CD1c-positive myeloid dendritic cell (primary cell): ENCODE measurements at regions not wholly inside any gene's neighbourhood (a gene's known extent, or its start where the extent isn't known, plus 50 kb on each side); places are given as distances from the start of the nearest gene placed in this dataset.

ENCODE experiments used
- DNase-seq: peaks from one replicate; pipeline ENCODE4 v3.0.0-alpha.2; 2016; ENCODE audit errors: extremely low spot score

DNA sequence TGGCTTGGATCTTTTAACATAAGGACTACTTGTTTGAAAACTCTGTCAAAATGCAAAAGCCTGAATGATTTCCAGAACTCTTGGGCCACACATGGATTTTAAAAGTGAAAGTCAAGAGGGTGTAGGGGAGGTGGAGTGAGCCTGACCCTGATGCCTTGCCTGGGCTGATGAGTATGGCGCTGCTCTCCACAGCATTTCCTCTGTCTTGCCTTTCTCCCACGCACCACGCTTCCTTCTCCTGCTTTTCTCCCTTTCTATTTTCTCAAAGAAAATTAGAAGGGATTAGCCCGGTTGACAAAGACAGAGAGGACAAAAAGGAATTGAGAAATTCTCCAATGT lies 207.0 kb upstream of the CCDC68 start:
- DNase-seq: no peak

DNA sequence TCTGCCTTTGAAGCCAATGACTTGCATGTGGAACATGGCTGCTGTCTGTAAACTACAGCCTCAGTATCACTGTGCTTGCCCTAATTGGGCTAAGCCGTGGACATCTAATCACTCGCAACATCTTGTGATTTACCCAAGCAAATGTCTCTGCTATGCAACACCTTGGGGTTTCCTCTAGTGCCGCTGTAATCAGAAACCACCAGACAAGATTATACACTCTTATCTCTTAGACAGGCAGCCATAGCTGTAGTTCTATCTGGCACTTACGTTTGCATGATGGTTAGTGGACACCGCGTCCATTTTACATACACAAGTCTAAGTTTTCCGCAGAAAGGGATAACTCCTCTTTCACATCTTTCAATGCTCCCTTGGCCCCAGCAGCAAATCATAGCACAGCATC lies 204.3 kb upstream of the CCDC68 start:
- no peak for DNase-seq

DNA sequence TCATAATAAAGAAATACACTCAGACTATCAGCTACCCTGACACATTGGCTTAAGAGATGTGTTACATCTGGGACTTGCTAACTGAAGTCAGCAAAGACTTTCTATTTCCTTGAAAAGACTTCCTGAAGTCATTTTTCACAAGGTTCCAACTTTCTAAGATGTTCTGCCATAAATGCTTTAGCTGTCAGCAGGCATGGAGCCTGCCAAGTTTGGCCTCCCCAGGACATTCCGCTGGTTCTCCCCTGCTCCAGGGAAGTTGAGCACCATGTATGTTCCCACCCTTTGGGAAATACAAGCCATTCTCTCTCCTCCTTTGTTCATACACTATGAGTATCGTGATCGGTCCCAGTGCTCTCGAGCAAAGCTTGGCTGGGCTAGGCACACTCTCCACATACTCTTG lies 202.7 kb upstream of the CCDC68 start:
- no peak for DNase-seq

DNA sequence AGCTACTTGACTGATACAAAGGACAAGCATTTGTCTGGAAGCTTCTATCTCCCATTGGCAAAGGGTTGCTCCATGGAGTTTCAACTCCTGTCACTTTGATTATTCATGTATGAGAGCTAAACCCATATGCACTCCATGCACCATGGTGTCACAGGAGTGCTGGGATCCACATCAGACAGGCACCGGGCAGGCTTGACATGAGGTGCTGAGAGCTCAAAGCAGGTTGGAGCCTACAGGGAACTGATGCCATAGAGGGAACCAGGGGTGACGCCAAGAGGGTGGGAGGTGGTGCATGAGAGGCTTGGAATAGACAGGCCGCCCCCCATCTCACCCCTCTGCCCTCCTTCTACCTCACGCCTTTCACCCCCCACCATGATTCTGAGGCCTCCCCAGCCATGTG lies 199.8 kb upstream of the CCDC68 start:
- no peak for DNase-seq

DNA sequence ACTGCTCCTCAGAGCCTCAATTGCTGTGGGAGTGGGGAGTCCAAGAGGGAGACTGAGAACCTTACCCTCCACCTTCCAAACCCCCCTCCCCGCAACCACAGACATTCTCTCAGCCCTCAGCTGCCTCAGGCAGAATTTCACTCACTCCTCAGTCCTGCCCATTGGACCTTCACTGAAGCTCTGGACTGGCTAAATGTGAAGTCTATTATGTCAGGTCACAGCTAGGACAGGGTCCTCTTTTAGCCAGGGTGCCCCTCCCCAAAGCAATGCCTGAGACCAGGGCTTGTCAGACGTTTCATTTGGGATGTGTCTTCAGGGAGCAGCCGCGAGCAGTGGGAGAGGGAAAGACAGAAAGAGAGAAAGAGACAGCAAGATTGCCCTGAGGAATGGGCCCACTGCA lies 199.3 kb upstream of the CCDC68 start:
- DNase-seq: no peak

DNA sequence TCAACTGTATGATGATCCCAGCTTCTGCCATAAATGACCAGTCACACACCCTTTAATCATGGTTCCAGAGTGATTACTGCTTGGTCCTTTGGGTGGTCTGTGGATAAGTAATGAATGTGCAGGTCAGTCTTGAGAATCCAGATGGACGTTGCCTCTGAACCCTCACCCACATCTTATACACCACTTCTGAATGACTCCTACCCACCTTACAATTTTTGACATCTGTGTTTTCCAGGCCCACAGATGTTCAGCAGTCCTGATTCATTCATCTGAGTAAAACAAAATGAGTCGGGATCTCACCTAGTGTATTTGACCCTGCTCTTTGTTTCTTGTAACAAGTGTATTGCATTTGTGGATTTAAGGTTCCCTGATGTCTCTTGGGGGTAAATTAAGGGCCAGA lies 194.1 kb upstream of the CCDC68 start:
- DNase-seq: no peak

DNA sequence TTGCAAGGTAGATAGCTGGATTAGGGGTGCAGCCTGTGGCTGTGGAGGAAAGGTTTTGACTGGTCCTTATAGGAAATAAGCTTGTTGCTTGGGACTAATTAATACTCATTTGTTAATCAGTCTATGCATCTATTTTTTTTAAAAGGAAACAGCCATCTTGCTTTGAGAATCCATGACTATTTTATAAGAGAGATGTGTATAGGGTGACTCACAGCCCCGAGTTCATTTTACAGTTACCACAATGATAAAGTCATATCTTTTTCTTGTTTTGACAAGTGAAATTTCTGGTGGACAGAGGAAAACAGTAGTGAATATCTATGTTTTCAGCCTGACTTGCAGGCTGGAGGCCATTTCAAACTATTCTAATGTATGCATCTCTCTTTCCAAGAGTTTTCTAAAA lies 193.5 kb upstream of the CCDC68 start:
- no peak for DNase-seq

DNA sequence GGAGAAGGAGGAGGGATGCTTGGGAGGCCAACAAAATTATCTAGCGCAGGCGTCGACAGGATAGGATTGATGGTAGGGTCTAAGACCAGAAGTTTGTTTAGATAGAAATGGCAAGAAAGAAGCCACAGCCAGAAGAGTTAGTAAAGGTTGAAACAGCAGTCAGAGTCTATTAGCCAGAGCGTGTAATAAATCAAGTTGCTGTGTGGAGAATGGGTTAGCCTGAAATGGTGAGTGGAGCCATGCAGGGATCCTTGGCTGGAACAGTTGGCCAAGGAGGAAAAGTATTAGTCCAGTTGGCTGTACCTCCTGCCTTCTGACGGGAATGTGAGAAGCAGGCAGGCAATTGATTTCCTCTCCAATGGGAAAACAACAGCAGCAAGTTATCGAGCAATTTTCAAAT lies 190.7 kb upstream of the CCDC68 start:
- DNase-seq: no peak

DNA sequence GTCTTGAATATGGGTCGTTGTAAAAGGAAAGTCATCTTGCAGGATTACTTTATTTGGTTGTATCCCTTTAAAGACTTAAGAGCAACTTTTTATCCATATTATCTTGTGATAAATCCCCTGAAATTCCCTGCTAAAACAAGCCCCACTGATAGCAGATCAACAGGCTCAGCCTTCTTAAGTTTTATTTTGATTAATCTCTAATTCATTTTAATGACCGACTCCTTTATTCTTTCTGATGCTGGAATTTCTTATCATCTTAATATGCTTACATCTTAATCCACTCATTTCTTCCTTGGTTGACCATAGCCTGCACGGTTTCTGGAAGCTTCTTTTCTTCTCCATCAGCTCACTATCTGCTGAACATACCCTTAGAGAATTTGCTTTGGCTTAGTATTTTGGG lies 188.5 kb upstream of the CCDC68 start:
- DNase-seq: no peak

DNA sequence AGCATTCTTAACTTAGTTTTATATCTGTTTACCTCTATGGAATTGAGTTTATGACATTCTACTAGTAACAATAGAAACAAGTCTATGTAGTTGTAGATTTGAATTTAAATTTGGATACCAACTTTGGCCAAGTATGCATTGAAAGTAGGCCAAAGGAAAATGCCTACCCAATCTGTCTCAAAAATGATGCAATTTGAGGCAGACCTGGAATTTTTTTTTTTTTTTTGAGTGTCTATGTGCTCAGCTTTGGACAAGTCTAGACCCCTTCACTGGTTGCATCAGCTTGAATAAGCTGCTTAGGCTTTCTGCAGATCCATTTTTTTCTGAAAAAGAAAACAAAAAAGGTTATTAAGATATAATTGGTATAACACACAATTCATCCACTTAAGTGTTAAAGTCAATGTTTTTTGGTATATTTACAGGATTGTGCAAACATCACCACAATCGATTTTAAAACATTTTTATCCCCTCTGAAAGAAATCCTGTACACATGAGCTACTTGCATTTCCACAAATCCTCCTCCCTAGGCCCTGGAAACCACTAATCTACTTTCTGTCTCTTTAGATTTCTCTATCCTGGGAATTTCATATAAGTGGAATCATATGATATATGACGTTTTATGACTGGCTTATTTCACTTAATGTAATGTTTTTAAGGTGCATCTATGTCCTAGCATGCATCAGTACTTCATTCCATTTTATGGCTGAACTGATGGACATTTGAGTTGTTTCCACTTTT lies 185.1 kb upstream of the CCDC68 start:
- no peak for DNase-seq

DNA sequence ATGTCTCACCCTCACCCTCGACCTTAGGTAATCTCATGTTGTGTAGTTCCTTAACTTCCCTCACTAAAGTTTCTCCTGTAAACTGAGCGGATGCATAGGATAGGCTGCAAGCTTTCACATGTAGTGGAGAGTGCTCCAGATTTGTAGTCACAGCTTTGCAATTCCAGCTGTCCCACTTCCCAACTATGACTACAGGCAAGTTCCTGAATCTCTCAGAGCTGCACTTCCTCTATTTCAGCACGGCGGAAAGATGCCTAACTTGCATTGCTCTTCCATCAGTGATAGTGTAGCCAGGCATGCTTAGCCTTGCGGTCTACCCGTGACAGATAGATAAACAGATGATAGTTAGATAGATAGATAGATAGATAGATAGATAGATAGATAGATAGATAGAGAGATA lies 183.1 kb upstream of the CCDC68 start:
- peak; percentile 2 for DNase-seq

DNA sequence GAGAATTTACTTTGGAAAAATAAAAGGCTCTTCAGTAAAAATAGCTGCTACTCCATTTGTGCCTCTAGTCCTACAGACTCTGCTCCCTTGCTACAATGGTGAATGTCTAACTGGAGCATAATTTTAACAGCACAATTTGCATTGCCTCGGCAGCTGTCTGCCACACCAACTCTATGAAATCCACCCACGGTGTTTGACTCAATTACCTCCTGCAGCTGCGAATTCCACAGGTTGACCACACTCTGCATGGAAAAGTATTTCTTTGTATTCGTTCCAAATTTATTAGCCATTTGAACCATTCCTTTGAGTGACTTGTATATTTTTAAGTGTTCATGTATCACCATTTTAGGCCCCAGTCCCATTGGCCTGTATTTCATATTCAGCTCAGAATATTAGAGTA lies 182.1 kb upstream of the CCDC68 start:
- DNase-seq: no peak

DNA sequence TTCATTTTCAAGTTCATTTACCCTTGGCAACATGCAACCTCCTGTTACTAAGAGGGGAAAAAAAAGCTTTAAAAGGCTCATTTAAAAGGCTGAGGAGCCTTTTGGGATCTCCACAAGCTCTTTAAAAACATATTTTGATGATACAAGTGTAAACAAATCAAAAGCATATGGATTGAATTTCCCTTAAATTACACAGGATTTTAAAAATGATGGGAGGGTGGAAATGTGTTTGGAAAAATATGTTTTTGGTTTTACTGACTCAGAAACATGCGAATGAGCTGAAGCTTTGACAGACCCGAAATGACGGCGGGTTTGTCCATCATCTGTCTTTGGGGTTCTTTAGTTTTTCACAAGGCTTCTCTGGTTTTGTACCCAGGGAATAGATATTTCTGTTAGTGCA lies 180.6 kb upstream of the CCDC68 start:
- DNase-seq: no peak

DNA sequence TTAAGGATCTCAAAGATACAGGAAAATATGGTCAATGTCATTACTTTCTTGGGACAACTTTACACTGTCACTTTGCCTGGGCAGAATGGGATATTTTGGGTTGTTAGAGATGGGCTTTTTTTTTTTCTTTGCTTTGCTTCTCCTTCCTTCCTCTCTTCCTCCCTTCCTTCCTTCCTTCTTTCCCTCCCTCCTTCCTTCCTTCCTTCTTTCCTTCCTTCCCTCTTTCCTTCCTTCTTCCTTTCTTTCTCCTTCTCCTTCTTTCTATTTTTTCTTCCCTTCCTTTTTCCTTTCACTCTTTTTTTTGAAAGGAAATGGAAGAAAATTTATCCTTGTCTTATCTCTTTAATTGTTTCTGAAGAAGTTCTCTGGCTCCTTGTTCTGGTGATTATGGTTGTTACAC lies 180.0 kb upstream of the CCDC68 start:
- no peak for DNase-seq

DNA sequence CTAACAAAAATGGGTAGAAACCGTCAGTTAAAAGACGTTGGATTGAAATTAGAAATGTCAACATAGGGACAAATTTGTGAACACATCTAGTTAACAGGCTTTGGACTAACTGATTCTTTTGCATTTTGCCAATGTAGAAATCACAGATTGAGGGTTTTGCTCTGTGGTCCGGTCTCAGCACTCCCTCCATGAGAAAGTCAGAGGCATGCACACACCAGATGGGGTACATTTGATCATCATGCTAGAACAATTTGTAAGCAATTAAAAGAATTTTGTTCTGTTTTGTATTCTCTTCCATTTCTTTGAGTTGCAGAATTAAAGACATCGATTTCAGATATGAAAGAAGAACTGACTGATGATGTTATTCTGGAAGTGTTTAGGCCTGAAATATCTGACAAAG lies 179.1 kb upstream of the CCDC68 start:
- no peak for DNase-seq

DNA sequence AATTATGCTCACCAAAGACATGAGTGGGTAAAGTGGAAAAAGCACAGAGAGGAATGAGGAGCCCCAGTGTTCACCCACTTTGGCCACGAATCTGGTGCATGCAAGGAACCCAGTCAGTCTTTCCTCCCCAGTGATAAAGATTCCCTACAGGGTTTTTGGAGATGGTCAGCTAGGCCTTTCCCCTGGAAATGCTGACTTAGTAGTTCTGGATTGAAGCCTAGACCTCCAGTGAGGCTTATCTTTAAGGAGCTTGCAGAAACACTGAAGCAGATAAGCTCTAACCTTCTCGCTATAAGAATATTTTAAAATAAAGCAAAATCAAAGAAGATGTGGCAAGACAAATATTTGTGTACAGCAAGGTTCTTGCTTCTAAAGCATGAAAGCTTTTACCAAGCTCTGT lies 178.3 kb upstream of the CCDC68 start:
- no peak for DNase-seq

DNA sequence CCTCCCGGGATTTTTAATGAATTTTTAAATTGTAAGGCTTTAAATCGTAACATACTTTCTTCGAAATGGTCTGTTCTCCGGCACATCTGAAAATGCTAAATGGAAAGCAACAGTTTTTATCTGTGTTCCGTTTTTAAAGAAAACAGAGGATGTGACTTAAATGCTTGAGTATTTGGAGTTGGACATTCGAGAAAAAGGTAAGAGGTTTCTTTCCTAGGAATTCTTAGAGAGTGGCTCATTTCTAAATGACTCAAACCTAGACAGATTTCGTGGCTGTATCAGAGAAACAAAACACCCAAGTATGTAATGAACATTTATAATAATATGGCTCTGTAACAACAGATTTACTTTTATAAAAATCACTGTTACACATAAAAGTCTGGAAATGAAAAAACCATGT lies 177.6 kb upstream of the CCDC68 start:
- no peak for DNase-seq

DNA sequence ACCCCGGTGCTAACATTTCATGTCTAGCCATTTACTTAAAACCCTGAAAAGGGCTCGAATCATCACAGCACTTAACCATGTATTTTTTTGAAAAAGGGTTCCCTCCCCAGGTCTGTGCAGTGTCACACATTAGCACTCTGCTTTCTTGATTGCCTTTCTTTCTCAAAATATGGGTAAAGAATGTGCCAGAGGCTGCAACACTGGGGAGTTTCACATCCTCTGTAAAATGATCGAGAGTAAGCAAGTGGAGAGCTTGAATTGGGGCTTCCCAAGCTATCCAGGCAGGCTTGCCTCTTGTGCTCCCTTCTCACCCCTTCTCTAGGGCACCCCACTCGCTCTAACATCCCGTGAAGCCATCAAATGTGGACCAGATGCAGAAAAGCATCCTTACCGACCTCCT lies 177.0 kb upstream of the CCDC68 start:
- DNase-seq: no peak

DNA sequence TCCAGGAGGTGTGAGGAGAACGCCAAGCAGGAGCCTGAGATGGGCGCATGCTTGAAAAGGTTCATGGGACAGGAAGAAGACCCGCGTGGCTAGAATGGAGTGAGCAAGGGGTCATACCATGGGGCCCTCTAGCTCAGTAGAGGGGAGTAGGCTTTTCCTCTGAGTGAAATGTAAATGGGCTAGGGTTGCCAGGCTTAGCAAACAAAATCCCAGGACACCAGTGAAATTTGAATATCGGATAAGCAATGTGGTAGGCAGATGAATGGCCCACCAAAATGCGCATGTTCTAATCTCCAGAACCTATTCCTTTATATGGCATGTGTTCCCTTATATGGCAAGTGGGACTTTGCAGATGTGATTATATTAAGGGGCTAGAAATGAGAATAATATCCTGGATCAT lies 174.1 kb upstream of the CCDC68 start:
- no peak for DNase-seq

DNA sequence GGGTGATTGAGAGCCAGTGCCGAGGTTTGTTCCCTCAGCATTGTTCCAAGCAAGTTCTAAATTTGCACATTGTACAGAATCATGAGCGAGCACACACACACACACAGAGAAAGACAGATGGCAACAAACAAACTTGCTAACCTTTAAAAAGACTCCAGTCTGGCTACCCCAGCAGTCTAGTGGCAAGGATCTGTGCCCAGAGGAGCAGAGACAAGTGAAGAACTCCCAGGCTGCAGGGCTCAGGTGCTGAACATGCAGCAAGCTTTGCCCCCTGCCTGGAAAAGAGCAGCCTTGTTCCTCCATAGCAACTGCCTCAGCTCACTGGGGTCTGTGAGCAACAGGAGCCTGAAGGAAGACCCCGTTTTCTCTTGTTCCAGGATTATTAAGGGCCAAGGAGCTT lies 169.2 kb upstream of the CCDC68 start:
- no peak for DNase-seq

DNA sequence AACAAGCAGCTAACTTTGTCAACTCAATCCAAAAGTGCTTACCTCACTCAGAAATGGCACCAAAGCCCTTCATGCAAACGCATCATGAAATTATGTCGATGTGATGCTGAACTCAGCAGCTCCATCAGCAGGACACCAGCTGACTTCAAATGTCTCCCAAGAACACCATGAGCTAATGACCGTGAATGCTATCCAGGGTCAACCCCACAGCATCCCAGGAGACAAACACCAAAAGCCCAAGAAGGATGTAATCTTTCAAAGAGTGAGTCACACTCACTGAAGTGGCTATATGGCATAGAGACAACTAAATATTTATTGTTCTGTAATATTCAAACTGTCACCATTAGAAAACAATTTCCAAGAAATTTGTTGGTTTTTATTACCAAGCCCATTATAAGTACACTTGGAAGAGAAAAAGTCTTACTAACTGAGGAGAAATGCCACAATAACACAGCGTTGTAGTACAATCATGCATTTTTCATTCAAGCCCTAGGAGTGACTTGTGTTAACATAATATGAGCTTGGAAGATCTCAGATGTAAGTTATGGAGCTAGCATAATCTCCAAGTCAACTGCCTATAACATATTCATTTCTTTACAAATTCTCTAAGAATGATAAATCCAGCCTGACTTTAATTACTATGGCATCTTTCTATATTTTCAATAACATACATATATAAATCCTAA lies 165.0 kb upstream of the CCDC68 start:
- DNase-seq: no peak

DNA sequence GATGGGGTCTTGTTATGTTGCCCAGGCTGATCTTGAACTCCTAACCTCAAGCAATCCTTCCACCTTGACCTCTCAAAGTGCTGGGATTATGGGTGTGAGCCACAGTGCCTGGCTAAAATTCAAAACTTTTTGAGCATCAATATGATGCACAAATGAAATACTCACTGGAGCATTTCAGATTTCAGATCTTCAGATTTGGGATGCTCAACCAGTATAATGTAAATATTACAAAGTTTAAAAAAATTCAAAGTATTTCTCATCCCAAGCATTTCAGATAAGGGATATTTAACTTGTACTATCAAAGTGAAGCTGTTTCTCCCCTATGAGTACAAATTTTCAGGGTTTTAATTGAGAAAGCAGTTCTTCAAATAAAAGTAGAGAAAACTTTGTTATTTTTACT lies 164.1 kb upstream of the CCDC68 start:
- no peak for DNase-seq

DNA sequence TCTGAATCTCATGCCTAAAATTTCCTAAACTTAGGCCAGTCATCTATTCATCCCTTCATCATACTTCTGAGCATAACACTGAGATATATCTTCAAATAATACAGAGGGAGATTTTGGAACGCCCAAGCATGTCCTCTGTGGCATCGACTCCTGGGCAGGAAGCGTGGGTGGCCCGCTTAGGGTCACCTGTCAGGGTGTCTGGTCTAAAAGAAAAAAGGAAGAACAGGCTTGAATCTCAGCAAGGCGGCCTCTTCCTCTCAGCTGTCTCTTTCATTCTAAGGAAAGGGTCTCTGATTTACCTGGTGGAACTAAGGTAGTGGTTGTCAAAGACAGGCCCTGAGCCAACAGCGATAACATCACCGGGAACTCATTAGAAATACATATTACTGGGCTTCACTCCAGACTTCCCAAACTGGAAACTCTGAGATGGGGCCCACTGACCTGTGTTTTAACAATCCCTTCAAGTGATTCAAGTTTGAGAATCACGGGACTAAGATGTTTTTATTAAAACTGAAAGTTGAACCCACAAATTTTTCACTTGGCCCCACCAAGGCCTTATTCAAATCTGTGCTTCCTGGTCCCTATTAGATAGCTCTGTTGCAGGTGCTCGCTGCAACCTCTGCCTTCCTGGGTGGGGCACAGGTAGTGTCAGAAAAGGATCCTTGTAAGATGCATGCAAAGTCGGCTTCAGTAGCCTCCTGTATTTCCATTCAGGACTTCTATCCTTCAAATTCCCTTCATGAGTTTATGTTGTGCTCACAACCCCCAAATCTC lies 162.3 kb upstream of the CCDC68 start:
- no peak for DNase-seq
